ENCODE measurements at regions not wholly inside any gene's neighbourhood (a gene's known extent, or its start where the extent isn't known, plus 50 kb on each side); places are given as distances from the start of the nearest gene placed in this dataset.

GRCh38 chr1:37393173-37394120 is 80.9 kb upstream of the ZC3H12A start:
- no peak for DNase-seq

- no peak for DNase-seq
Measured at GRCh38 chr1:37394574-37395464, 79.6 kb upstream of the ZC3H12A start.

DNA sequence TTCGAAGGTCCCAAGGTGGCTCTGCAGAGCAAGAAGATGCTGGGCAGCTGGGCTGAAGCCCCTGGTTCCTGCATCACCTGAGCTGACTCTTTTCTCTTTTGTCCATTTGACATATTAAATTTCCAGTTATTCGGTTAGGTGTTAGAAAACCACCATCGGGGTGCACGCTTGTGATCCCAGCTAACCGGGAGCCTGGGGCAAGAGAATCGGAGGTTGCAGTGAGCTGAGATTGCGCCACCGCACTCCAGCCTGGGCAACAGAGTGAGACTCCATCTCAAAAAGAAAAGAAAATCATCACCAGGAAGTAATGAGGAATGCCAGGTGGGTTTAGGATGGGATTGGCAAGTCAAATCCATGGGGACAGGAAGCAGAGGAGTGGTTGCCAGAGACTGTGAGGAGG is 76.3 kb upstream of the ZC3H12A start:
- DNase-seq = no peak

- DNase-seq = no peak
Measured at GRCh38 chr1:37399205-37399604, 75.2 kb upstream of the ZC3H12A start.

DNA sequence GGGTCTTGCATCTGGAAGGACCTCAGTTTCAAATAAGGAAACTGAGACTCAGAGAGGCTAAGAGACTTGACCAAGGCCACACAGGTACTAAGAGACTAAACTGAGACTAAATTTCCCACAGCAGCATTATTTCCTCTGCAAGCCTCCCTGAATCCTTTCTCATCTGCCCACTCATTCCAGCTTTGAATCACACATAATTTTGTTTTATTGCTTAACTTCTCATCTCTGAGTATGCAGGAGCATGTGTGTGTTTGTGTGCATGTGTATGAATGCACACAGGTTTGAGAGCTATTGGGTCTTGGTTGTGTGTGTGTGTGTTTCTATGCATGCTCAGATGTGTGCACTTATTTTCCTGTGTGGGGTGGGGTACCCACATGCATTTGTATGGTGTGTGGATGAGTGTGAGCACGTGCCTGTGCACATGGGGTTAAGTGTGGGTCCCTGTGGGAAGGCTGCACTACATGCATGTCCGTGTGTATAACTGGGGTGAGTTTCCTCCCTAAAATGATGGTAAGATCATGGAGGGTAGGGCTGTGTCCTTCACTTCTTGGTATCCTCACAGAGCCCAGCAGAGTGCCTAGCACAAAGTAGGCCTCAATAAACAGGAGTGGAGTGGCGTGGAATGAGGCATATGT is 74.4 kb upstream of the ZC3H12A start:
- DNase-seq = no peak

- no peak for DNase-seq
Measured at GRCh38 chr1:37400466-37401225, 73.7 kb upstream of the ZC3H12A start.

- no peak for DNase-seq
Measured at GRCh38 chr1:37403166-37403565, 71.2 kb upstream of the ZC3H12A start.

DNA sequence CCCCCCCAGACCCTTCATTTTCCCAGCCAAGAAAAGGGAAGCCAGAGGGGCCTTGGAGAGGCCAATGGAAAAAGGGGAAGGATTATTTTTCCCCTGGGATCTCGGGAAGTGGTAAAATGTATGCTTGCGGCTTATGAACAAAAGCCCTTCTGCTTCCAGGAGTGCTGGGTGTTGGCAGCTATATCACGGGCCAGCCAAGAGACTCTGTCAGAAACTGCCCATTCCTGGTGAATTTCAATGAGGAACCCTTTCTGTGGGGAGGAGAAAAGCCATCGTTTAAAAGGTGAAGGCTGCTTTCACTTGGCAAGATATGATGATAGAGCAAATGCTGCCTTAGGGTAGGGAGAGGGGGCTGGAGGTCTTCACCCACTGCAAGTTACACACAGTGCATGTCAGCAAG is 69.7 kb upstream of the ZC3H12A start:
- no peak for DNase-seq

DNA sequence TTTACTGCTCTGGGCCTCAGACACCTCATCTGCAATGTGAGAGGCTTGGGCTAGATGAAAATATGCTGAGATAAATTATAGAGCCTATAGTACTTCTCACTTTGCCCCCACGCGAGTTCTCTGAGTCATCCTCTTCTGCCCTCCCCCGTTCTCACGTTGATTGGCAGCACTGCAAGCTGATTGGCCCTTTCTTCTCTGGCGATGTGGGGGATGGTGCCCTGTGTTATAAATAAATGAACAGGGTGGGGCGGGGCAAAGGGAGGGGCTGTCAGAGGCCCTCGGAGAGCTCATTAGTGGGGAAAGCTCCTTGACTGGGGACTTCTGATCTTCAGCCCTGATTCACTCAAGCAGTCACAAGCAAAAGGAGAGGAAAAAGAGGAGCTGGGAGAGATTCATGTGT is 64.3 kb upstream of the ZC3H12A start:
- no peak for DNase-seq

DNA sequence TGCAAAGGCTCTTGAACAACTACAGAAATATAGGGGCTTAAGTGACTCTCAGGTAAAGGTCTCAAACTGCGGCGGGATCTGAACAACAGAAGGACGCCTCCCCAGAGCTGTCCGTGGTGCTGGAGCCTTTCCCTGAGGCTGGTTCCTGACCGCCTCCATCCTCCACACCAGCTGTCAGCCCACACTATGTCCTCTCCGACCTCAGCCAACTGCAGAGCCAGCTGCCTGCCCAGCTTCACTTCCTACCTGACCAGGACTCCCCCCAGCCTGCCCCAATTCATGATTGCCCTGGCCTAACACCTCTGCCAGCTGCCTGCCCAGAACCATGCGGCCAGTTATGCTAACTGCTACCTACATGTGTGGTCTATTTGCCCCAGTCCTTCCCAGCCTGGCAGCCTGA is 63.6 kb upstream of the ZC3H12A start:
- DNase-seq = no peak

GRCh38 chr1:37415611-37416244 is 58.7 kb upstream of the ZC3H12A start:
- DNase-seq = no peak

GRCh38 chr1:37420456-37420855 is 53.9 kb upstream of the ZC3H12A start:
- DNase-seq = no peak

DNA sequence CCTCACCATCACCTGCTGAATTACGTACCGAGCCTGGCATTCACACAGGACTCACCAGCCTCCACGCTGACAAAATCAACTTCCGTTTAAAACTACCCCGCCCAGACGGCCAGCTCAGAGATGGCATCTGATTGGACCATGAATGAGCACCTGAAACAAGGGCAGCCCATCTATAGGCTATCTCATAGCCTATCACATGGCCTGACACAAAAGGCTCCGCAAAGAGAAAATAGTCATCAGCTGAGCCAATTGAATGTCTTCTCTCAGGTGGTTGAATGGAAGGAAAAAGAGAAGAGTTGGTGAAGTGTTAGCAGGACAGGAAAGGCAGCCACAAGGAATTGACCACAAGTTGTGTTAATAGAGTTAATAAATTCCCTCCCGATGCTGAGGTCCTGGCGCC is 50.6 kb upstream of the ZC3H12A start:
- no peak for DNase-seq

DNA sequence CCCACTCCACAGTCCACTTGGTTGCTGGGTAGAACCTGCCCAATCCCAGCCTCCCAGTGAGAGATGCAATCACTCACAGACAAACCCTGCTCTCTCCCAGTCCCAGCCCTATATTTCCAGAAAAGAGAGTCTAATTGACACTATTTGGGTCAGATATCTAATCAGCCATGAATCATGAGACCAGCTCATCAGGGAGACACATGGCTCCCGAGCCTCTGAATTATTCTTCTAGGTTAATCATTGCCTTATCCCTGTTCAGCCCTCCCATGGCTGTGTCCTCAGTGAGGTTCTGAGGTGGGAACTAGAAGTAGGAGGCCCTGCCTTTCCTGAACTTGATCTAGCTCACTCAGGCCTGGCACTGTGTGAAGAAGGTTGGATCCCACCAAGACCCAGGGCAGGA is 49.9 kb upstream of the ZC3H12A start:
- DNase-seq = no peak
